NCI-H446 treated with DMSO at 0.1 percent for 48 hours (cell line): ENCODE measurements at regions not wholly inside any gene's neighbourhood (a gene's known extent, or its start where the extent isn't known, plus 50 kb on each side); places are given as distances from the start of the nearest gene placed in this dataset.
"Not testable (repeated sequence)": the region's sequence is repeated elsewhere in the genome, so short reads cannot be mapped to it uniquely, and the experiment has no call there.

ENCODE experiments used
- DNase-seq: peaks from one replicate; lab custom pipeline; 2025; lab: John Stamatoyannopoulos, UW

- DNase-seq = no peak
Measured at GRCh38 chr6:121694389-121694788, 258.9 kb downstream of the GJA1 start.

GRCh38 chr6:121694801-121695251, 259.4 kb downstream of the GJA1 start:
- DNase-seq = no peak

GRCh38 chr6:121695329-121695728, 259.9 kb downstream of the GJA1 start:
- no peak for DNase-seq

DNA sequence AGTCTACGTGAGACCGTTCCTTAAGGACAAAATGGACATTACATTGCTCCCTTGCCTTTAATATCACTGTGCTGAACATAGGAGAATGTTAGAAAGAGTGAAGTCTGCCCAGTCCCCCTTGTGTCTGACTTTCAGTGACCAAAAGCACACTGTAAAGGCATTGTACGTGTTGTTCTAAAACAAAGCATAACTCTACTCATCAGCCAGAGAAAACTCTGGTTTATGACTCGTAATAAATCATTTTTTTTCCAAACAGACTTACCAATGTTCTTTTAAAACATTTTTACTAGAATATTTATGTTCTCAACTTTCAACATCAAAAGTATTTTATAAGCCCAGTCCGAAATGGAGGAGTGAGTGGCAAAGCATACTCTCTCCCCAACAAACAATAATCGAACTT, 262.5 kb downstream of the GJA1 start:
- DNase-seq = no peak

GRCh38 chr6:121698617-121699016, 263.2 kb downstream of the GJA1 start:
- no peak for DNase-seq

DNA sequence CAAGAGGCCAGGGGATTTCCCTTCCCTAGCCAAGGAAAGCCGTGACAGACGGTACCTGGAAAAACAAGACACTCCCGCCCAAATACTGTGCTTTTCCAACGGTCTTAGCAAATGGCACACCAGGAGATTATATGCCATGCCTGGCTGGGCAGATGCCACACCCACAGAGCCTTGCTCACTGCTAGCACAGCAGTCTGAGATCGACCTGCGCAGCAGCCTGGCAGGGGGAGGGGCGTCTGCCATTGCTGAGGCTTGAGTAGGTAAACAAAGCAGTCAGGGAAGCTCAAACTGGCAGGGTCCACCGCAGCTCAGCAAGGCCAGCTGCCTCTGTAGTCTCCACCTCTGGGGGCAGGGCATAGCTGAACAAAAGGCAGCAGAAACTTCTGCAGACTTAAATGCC, 267.7 kb downstream of the GJA1 start:
- DNase-seq = not testable (repeated sequence)

- no peak for DNase-seq
Measured at GRCh38 chr6:121711472-121711871, 276.0 kb downstream of the GJA1 start.

- DNase-seq = no peak
Measured at GRCh38 chr6:121717686-121718085, 282.2 kb downstream of the GJA1 start.

DNA sequence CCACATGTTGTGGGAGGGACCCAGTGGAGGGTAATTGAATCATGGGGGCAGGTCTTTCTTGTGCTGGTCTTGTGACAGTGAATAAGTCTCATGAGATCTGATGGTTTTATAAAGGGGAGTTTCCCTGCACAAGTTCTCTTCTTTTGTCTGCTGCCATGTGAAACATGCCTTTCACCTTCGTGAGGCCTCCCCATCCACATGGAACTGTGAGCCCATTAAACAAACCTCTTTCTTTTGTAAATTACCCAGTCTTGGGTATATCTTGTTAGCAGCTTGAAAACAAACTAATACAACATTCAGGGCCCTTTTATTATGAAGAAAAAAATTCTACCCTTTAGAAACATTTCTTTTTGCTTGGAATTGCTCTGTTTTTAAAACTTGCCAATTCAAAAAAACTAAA, 285.4 kb downstream of the GJA1 start:
- DNase-seq = not testable (repeated sequence)

DNA sequence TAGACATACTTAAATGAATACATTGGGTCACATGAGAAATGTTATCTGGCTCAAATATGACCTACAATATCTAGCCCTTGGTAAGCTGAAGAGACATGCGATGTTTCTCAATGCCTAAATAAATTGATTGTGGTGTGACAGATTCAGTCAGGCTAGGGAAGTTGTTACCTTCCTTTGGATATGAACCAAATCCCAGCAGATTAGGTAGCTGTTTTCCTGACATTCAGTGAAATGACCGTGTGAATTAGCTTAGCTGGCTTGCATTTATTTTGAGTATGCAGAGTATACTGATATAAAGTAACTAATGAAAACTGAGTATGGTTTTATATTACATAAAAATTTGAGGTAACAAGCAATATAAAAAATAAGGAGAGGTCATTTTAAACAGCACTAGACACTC, 288.2 kb downstream of the GJA1 start:
- DNase-seq = no peak

DNA sequence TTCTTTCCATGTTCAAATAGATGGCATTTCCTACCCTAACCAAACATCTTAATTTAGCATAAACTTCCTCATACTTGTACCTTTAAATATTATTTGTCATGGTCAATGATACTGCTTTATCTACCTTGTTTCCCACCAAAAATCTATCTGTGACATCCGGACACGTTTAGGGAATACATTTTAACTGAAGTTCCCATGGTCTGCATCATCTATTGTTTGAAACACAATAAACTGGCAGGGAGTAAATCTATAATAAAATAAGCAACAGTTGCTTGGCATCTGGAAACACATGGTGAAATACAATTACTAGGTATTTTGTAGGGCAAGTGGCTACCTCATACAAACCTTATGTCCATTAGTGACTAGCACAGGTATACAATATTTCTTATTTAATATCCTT, 289.1 kb downstream of the GJA1 start:
- no peak for DNase-seq

GRCh38 chr6:121726596-121726995, 291.1 kb downstream of the GJA1 start:
- DNase-seq = no peak

DNA sequence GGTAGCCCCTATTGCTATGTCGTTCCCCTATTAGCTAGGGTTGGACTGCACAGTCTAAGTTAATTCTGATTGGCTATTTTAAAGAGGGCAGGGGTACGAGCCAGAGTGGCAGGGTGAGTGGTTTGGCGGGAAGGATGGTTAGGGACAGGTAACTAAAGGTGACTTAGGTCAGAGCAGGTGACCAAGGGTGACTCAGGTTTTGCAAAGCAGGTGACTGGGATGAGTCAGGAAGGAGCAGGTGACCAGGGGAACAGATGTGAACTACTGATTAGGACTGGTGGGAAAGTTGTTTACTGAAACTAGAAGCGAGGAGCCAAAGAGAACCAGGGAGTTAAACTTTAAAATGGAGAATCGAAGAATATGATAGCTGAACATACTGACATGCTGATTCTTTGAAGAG, 295.2 kb downstream of the GJA1 start:
- no peak for DNase-seq

DNA sequence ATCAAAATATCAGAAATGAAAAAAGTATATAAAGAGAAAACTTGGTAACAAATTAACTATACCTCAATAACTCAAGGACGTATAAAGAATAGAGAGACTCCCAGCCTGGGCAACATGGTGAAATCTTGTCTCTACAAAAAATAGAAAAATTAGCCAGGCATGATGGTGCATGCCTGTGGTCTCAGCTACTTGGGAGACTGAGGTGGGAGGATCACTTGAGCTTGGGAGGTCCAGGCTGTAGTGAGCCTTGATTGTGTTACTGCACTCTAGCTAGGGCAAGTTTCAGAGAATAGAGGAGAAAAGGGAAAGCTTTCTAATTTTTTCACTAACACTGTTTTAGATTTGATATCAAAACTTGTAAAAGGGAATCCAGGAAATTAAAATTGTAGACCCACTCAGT, 295.9 kb downstream of the GJA1 start:
- no peak for DNase-seq

DNA sequence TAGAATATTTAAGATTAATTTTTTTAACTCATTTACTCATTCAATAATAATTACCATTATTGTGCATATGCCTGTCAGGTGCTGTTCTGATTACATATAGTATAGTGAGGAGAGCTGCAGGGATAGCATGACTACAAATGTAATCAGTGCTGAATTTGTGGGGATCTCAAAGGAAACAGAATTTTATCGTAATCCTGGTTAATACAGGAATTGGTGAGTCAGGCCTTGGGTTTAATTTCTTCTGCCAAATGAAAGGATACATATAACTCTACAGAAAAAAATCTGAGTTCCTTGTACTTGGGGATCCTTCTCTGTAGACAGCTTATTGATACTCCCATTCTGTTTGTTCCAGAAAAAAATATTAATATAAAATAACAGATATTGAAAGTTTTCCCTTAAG, 297.2 kb downstream of the GJA1 start:
- DNase-seq = no peak

DNA sequence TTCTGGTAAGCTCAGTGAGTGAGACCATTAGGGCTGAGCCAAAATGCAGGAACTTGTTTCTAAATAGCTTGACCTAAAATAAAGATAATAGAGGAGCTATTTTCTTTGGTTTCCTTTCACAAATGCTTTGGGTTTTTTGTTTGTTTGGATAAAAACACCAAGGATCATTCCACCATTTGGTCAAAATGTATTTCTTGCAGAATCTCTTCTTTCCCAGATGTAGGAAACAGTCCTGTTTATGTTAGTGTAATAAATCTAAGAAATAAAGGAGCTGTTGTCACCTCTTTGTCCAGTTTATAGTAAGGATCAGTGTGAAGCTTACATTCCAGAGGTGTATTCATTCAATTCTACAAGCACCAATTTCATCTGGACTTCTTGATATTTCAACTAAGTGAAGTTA, 297.8 kb downstream of the GJA1 start:
- no peak for DNase-seq

GRCh38 chr6:121740188-121740587, 304.7 kb downstream of the GJA1 start:
- DNase-seq = not testable (repeated sequence)

DNA sequence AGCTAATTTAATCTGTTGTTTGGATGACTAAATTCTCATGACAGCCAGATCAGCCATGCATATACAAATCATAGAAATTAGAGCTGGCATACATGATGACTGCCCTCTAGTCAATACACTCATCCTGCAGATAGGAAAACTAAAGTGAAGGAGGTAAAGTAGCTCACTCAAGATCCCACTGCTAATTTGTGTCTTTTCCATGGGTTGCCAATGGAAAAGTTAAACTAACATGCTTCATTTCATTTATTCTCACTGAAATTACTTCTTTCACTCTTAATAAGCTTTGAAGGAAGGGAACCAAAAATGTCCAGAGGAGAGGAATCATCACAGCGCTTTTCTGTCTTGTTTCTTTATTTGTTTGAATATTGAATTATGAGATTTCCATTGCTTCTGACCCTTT, 308.2 kb downstream of the GJA1 start:
- DNase-seq = no peak

GRCh38 chr6:121748376-121748775, 312.9 kb downstream of the GJA1 start:
- DNase-seq = no peak

- no peak for DNase-seq
Measured at GRCh38 chr6:121748850-121749249, 313.4 kb downstream of the GJA1 start.

GRCh38 chr6:121755485-121755884, 320.0 kb downstream of the GJA1 start:
- DNase-seq = no peak

- DNase-seq = no peak
Measured at GRCh38 chr6:121756666-121757065, 321.2 kb downstream of the GJA1 start.

GRCh38 chr6:121759370-121759769, 323.9 kb downstream of the GJA1 start:
- DNase-seq = no peak

- DNase-seq = no peak
Measured at GRCh38 chr6:121760191-121760590, 324.7 kb downstream of the GJA1 start.

DNA sequence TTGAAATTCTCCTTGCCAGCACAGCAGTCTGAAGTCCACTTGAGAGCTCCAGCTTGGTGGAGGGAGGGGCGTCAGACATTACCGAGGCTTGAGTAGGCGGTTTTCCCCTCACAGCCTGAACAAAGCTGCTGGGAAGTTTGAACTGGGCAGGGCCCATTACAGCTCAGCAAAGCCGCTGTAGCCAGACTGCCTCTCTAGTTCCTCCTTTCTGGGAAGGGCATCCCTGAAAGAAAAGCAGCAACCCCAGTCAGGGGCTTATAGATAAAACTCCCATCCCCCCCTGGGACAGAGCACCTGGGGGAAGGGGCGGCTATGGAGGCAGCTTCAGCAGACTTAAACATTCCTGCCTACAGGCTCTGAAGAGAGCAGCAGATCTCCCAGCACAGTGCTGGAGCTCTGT, 325.3 kb downstream of the GJA1 start:
- no peak for DNase-seq
